Gastrocnemius medialis (tissue), 4 donors: ENCODE measurements at regions not wholly inside any gene's neighbourhood (a gene's known extent, or its start where the extent isn't known, plus 50 kb on each side); places are given as distances from the start of the nearest gene placed in this dataset.
A peak's percentile ranks its signal among the peaks of the same experiment; 100 is the strongest.

ENCODE experiments used
- ATAC-seq, 2 donors: fragments of 150-250 bp; one replicate each; pipeline ENCODE4 v1.9.1; 2016
- DNase-seq, 2 donors: peaks; one replicate each; pipeline ENCODE4 v3.0.0-alpha.2; 2019
- H3K27ac ChIP-seq, 4 donors: fragments of 200-600 bp; sonication (generic); 1 replicate in 1 of 4; 2 replicates in 3 of 4; pipeline ENCODE4 v1.5.1; 2016 to 2018; ENCODE audit warnings: mild to moderate bottlenecking in 2 of 4, moderate library complexity in 1 of 4
- H3K27me3 ChIP-seq, 3 donors: fragments of 200-600 bp; sonication (generic) in 2 of 3; 1 replicate in 1 of 3; 2 replicates in 2 of 3; pipeline versions ENCODE4 v1.5.1 to v1.6.0; 2016 to 2019; ENCODE audit warnings: mild to moderate bottlenecking in 1 of 3, moderate library complexity in 1 of 3
- H3K36me3 ChIP-seq, 2 donors: fragments of 200-600 bp; sonication (generic) in 1 of 2; one replicate each; pipeline ENCODE4 v1.5.1; 2017 to 2018
- H3K4me1 ChIP-seq, 2 donors: fragments of 200-600 bp; sonication (generic) in 1 of 2; one replicate each; pipeline ENCODE4 v1.5.1; 2016 to 2017; ENCODE audit warnings: mild to moderate bottlenecking in 2 of 2
- H3K4me3 ChIP-seq, 4 donors: fragments of 200-600 bp; sonication (generic) in 3 of 4; 1 replicate in 1 of 4; 2 replicates in 3 of 4; pipeline ENCODE4 v1.5.1; 2016 to 2019; ENCODE audit warnings: mild to moderate bottlenecking in 2 of 4
- H3K9me3 ChIP-seq, 3 donors: fragments of 200-600 bp; sonication (generic) in 2 of 3; 1 replicate in 1 of 3; 2 replicates in 2 of 3; pipeline ENCODE4 v1.5.1; 2016 to 2019
- CTCF ChIP-seq, 5 experiments: fragments of 450-650 bp in 3 of 5; fragments of 200-600 bp in 2 of 5; sonication (generic) in 2 of 5; IDR thresholded peaks in 4 of 5; conservative IDR thresholded peaks in 1 of 5; 1 replicate in 4 of 5; 2 replicates in 1 of 5; pipeline ENCODE4 v1.5.1; 2016 to 2019; ENCODE audit warnings: antibody characterized with exemption in 5 of 5, mild to moderate bottlenecking in 3 of 5, moderate library complexity in 3 of 5
- POLR2A ChIP-seq, 2 donors: fragments of 450-650 bp; IDR thresholded peaks; one replicate each; pipeline ENCODE4 v1.6.1; 2017; ENCODE audit warnings: antibody characterized with exemption in 2 of 2, mild to moderate bottlenecking in 2 of 2, moderate library complexity in 2 of 2
- in situ Hi-C, 4 donors: fragments of 200-750 bp; cut with MboI; loops; one replicate each; pipeline versions ENCODE4 v1.15.0 to v1.8.0; 2017; ENCODE audit warnings: low sequenced_read_pairs in 4 of 4
- intact Hi-C: fragments of 100-400 bp; cut with DNase I; formaldehyde crosslinking; loops from one replicate; pipeline ENCODE4 v1.15.1; 2023; ENCODE audit warnings: low total_unique reads

- intact Hi-C loops (no loop called here), in situ Hi-C loops (no loop called here)
- no peaks in the 10 kb centered on the region for H3K27me3 ChIP-seq
- H3K4me1 ChIP-seq = no peaks in the 10 kb centered on the region
- DNase-seq = no peak
- no peak for ATAC-seq
- no peak overlapping the region for H3K4me3 ChIP-seq
- TF ChIP-seq POLR2A (IDR thresholded peaks at IDR 0.05) = no peak
- TF ChIP-seq CTCF (IDR thresholded peaks at IDR 0.05 in 4 of 5, conservative IDR thresholded peaks at IDR 0.05 in 1 of 5) = no peak
- H3K27ac ChIP-seq = peak overlapping the region in 3 of 4 donors; percentile 19 to 52 (median 42)
- H3K9me3 ChIP-seq = no peaks in the 10 kb centered on the region
- no peaks in the 10 kb centered on the region for H3K36me3 ChIP-seq
These were observed 79.2 kb upstream of the SPRY4 start for GRCh38 chr5:142404046-142404477.

- no peaks in the 10 kb centered on the region for H3K4me1 ChIP-seq
- H3K27me3 ChIP-seq = no peaks in the 10 kb centered on the region
- no peaks in the 10 kb centered on the region for H3K36me3 ChIP-seq
- no peak for ATAC-seq
- in situ Hi-C loops (no loop called here), intact Hi-C loops (no loop called here)
- DNase-seq = no peak
- H3K27ac ChIP-seq = no peak overlapping the region
- TF ChIP-seq CTCF (IDR thresholded peaks at IDR 0.05 in 4 of 5, conservative IDR thresholded peaks at IDR 0.05 in 1 of 5) (no peak), POLR2A (IDR thresholded peaks at IDR 0.05) (no peak)
- no peak overlapping the region for H3K4me3 ChIP-seq
- no peaks in the 10 kb centered on the region for H3K9me3 ChIP-seq
These were observed 78.8 kb upstream of the SPRY4 start for GRCh38 chr5:142403583-142403982.

- H3K27ac ChIP-seq = no peak overlapping the region
- TF ChIP-seq CTCF (IDR thresholded peaks at IDR 0.05 in 4 of 5, conservative IDR thresholded peaks at IDR 0.05 in 1 of 5) = no peak
- in situ Hi-C loops = no loop called here
- H3K9me3 ChIP-seq = no peaks in the 10 kb centered on the region
- no peaks in the 10 kb centered on the region for H3K36me3 ChIP-seq
- H3K27me3 ChIP-seq = no peaks in the 10 kb centered on the region
- ATAC-seq (no peak), DNase-seq (no peak)
- intact Hi-C loops = no loop called here
- H3K4me3 ChIP-seq = no peak overlapping the region
- no peaks in the 10 kb centered on the region for H3K4me1 ChIP-seq
These were observed 78.0 kb upstream of the SPRY4 start for GRCh38 chr5:142402752-142403318.

GRCh38 chr5:142400415-142400814 is 75.6 kb upstream of the SPRY4 start:
- intact Hi-C loops (no loop called here), in situ Hi-C loops (no loop called here)
- DNase-seq (no peak), ATAC-seq (no peak)
- Histone ChIP-seq H3K4me1 (no peaks in the 10 kb centered on the region), H3K27ac (peak overlapping the region in 3 of 4 donors; percentile 17 to 24 (median 21)), H3K9me3 (no peaks in the 10 kb centered on the region), H3K36me3 (no peaks in the 10 kb centered on the region), H3K27me3 (no peaks in the 10 kb centered on the region), H3K4me3 (no peak overlapping the region)
- TF ChIP-seq CTCF (IDR thresholded peaks at IDR 0.05 in 4 of 5, conservative IDR thresholded peaks at IDR 0.05 in 1 of 5) = no peak
- no peak for TF ChIP-seq POLR2A (IDR thresholded peaks at IDR 0.05)

- DNase-seq (no peak), ATAC-seq (no peak)
- Histone ChIP-seq H3K4me3 (no peak overlapping the region), H3K9me3 (no peaks in the 10 kb centered on the region), H3K27ac (no peak overlapping the region), H3K27me3 (no peaks in the 10 kb centered on the region), H3K36me3 (no peaks in the 10 kb centered on the region), H3K4me1 (no peaks in the 10 kb centered on the region)
- TF ChIP-seq CTCF (IDR thresholded peaks at IDR 0.05 in 4 of 5, conservative IDR thresholded peaks at IDR 0.05 in 1 of 5) (no peak), POLR2A (IDR thresholded peaks at IDR 0.05) (no peak)
- intact Hi-C loops = no loop called here
- in situ Hi-C loops = no loop called here
These were observed 75.1 kb upstream of the SPRY4 start for GRCh38 chr5:142399891-142400290.
